ENCODE measurements at regions not wholly inside any gene's neighbourhood (a gene's known extent, or its start where the extent isn't known, plus 50 kb on each side); places are given as distances from the start of the nearest gene placed in this dataset.

DNA sequence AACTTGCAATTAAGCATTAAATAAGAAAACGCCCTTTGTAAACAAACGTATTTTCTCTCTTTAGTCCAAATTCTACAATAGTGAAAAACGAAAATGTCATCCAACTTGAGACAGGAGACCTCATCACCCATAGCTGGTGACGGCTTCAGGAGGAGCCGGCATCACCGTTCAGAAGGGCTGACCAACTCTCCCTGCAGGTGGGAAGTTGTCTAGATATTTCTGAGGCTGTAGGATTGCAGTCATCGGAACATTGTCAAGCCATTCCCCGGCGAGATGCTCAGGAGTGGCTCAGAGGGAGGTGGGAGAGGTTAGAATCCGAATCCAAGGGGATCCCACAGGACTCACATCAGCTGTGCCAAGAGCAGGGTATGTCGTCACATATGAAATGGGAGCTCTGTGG, 76.7 kb downstream of the RBFOX3 start:
- TF ChIP-seq POLR2AphosphoS5 (IDR thresholded peaks at IDR 0.05) (no peak), POLR2A (IDR thresholded peaks at IDR 0.05) (no peak), EP300 (IDR thresholded peaks at IDR 0.05) (no peak)
- TF ChIP-seq, protein P1, sequence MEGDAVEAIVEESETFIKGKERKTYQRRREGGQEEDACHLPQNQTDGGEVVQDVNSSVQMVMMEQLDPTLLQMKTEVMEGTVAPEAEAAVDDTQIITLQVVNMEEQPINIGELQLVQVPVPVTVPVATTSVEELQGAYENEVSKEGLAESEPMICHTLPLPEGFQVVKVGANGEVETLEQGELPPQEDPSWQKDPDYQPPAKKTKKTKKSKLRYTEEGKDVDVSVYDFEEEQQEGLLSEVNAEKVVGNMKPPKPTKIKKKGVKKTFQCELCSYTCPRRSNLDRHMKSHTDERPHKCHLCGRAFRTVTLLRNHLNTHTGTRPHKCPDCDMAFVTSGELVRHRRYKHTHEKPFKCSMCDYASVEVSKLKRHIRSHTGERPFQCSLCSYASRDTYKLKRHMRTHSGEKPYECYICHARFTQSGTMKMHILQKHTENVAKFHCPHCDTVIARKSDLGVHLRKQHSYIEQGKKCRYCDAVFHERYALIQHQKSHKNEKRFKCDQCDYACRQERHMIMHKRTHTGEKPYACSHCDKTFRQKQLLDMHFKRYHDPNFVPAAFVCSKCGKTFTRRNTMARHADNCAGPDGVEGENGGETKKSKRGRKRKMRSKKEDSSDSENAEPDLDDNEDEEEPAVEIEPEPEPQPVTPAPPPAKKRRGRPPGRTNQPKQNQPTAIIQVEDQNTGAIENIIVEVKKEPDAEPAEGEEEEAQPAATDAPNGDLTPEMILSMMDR (IDR thresholded peaks at IDR 0.05) = no peak
- Histone ChIP-seq H3K27me3 (peaks cover 0 to 66% (median 14%) of the 10 kb centered on the region in 3 donors), H3K27ac (no peak overlapping the region), H3K4me1 (no peaks in the 10 kb centered on the region), H3K36me3 (no peaks in the 10 kb centered on the region), H3K4me3 (no peak overlapping the region), H3K9me3 (no peaks in the 10 kb centered on the region)
- WGBS, 5 donors = 73 to 75% (median 74%) methylated on average over 9 to 11 of the region's 11 CpGs
- no peak for DNase-seq
- intact Hi-C loops (cut with DNase I; ENCODE audit: low total_unique reads) = no loop called here

DNA sequence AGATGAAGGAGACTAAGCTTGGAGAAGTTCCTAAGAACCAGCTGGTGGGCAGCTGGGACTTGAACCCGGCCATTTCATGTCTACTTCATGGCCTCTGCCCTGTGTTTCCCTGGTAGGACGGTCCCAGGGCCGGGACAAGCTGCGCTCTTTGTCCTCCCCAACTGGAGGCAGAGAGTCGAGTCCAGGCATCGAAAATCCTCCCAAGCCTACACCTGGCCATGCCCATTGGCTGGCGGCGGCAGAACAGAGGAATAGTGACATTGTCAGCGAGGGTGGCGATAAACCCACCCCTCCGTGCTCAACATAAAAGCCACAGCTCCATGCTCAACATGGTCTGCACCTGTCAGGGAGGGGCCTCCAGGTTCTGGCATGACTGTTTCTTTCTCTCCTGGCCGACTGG, 77.7 kb downstream of the RBFOX3 start:
- 74 to 85% (median 81%) methylated on average over 12 of the region's 12 CpGs for WGBS, 5 donors
- H3K36me3 ChIP-seq = no peaks in the 10 kb centered on the region
- peaks cover 0 to 73% (median 19%) of the 10 kb centered on the region in 3 donors for H3K27me3 ChIP-seq
- no peak overlapping the region for H3K27ac ChIP-seq
- no peaks in the 10 kb centered on the region for H3K4me1 ChIP-seq
- intact Hi-C loops (cut with DNase I; ENCODE audit: low total_unique reads) = no loop called here
- DNase-seq = no peak
- no peak overlapping the region for H3K4me3 ChIP-seq
- TF ChIP-seq POLR2A (IDR thresholded peaks at IDR 0.05) = no peak
- TF ChIP-seq POLR2AphosphoS5 (IDR thresholded peaks at IDR 0.05) = no peak
- TF ChIP-seq, protein P1 (IDR thresholded peaks at IDR 0.05) = no peak
- TF ChIP-seq EP300 (IDR thresholded peaks at IDR 0.05) = no peak
- H3K9me3 ChIP-seq = no peaks in the 10 kb centered on the region

DNA sequence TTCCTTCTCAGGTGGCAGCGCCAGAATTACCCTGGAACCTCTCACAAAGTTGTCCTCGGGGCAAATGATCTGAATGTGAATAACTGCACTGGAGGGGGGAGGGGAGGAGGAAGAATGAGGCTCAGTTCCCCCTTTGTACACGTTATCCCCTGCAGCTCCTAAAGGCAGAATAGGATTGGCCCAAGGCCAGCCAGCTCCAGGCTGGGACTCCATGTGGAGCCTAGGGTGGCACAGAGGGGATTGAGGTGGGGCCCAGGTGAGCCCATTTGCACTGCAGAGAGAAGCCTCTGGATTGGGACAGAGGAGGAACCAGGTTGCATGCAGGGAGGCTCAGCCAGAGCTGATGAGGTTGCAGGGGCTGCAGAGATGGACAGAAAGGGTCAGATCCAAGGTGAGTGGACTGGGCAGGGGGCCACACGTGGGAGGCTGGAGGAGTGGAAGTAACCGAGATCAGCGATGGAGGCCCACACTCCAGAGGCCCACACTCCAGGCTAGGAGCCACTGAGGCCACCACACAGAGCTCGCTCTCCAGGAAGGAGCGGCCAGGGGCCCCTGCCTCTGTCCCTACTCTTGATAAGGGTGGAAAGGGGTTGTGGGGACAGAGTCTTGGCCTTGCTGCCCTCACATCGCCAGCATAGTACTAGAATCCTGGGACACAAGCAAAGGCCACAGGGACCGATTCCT, 78.6 kb downstream of the RBFOX3 start:
- H3K27me3 ChIP-seq = peaks cover 0 to 74% (median 17%) of the 10 kb centered on the region in 3 donors
- DNase-seq = no peak
- no peaks in the 10 kb centered on the region for H3K9me3 ChIP-seq
- H3K36me3 ChIP-seq = no peaks in the 10 kb centered on the region
- intact Hi-C loops (cut with DNase I; ENCODE audit: low total_unique reads) = no loop called here
- no peak overlapping the region for H3K27ac ChIP-seq
- no peak overlapping the region for H3K4me3 ChIP-seq
- TF ChIP-seq POLR2AphosphoS5 (IDR thresholded peaks at IDR 0.05) (no peak), POLR2A (IDR thresholded peaks at IDR 0.05) (no peak), EP300 (IDR thresholded peaks at IDR 0.05) (no peak)
- TF ChIP-seq, protein P1 (IDR thresholded peaks at IDR 0.05) = no peak
- WGBS, 5 donors = 64 to 75% (median 72%) methylated on average over 10 of the region's 10 CpGs
- H3K4me1 ChIP-seq = no peaks in the 10 kb centered on the region

DNA sequence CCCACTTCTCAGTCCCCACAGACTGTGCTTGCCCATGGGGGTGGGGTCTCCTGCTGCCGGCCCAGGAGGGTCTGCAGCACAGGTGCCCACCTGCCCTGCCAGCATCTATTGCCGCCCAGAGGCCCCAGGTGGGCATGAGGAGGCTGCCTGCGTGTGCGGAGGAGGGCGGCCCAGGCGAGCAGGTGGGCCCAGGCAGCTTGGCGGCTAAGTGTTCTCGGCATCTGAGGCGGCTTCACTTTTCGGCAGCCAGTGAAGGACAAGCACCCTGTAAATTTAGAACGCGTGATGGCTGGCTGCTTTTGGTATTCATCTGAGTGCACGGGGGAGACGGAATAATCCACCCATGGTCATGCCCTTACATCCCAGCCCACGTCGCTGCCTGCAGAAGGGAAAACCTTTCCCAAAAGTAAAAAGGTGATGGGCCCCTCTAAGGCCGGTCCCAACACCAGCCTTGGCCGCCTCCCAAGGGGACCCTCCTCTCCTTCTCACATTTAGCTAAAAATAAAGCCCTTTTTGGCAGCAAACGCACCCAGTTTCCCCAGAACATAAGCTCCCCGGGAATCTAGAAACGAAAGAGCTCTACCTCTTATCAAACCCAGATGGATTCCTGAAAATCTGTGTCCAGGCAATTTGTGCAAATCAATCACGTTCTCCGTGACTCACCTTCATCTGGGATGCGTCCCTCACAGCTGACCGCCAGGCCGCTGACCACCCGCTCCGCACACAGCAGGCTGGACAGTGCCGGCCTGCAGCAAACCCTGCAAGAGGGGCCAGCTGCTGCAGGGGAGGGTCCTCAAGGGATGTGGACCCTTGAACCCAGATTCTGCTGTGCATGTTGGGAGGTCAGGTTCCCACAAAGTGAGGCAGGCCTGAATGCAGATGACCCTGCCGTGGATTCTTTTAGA, 79.4 kb downstream of the RBFOX3 start:
- Histone ChIP-seq H3K36me3 (no peaks in the 10 kb centered on the region), H3K4me3 (no peak overlapping the region), H3K27ac (no peak overlapping the region), H3K9me3 (no peaks in the 10 kb centered on the region), H3K27me3 (peaks cover 0 to 82% (median 23%) of the 10 kb centered on the region in 3 donors), H3K4me1 (no peaks in the 10 kb centered on the region)
- intact Hi-C loops (cut with DNase I; ENCODE audit: low total_unique reads) = no loop called here
- WGBS, 5 donors = 71 to 81% (median 78%) methylated on average over 27 to 30 of the region's 30 CpGs
- no peak for TF ChIP-seq POLR2A (IDR thresholded peaks at IDR 0.05)
- TF ChIP-seq, protein P1 (IDR thresholded peaks at IDR 0.05) = no peak
- no peak for TF ChIP-seq EP300 (IDR thresholded peaks at IDR 0.05)
- TF ChIP-seq POLR2AphosphoS5 (IDR thresholded peaks at IDR 0.05) = no peak
- DNase-seq = no peak
